ENCODE measurements at regions not wholly inside any gene's neighbourhood (a gene's known extent, or its start where the extent isn't known, plus 50 kb on each side); places are given as distances from the start of the nearest gene placed in this dataset.
"Not testable (repeated sequence)": the region's sequence is repeated elsewhere in the genome, so short reads cannot be mapped to it uniquely, and the experiment has no call there.

DNA sequence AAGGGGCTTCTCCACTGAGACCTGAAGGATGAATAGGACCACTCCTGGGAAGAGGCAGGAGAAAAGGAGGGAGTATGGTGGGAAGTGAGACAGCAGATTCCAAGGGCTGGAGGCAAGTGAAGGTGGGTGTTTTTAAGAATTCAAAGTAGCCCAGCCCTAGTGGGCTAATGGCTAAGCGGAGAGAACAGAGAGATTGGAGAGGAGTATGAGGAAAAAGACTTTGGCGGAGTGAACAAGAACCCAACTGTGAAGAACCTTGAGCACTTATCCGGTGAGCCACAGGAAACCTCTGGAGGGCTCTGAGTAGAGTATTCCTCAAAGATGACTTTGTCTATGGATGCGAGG is 142.6 kb downstream of the COPS8 start:
- H3K36me3 Mint-ChIP-seq = no peaks in the 10 kb centered on the region
- DNase-seq = no peak
- ChIA-PET POLR2A (no interaction called here), CTCF (no interaction called here)
- peaks cover 18% of the 10 kb centered on the region for H3K27me3 Mint-ChIP-seq
- H3K9me3 Mint-ChIP-seq = no peaks in the 10 kb centered on the region
- no peak overlapping the region for H3K4me3 Mint-ChIP-seq
- peaks cover 11% of the 10 kb centered on the region for H3K4me1 Mint-ChIP-seq (ENCODE audit: low read depth)
- no peak overlapping the region for H3K27ac Mint-ChIP-seq
- intact Hi-C loops (cut with micrococcal nuclease) = no loop called here

DNA sequence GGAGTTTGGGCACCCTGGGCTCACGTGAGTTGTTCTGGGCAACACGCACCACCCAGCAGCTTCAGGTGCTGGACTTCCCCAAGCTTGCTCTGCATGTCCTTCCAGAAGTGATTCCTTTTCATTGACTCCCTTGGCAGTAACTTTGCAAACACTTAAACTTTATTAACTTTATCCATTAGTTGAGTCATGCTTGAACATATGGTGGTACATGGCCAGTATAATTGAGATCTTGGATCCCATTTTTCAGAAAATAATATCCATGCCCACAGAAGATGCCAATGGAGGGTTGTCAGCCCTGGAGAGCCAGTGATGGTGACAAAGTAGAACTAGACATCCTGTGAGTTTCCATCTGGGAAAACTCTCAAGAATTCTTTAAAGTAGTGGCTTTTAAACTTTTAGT is 144.2 kb downstream of the COPS8 start:
- CTCF ChIA-PET = no interaction called here

DNA sequence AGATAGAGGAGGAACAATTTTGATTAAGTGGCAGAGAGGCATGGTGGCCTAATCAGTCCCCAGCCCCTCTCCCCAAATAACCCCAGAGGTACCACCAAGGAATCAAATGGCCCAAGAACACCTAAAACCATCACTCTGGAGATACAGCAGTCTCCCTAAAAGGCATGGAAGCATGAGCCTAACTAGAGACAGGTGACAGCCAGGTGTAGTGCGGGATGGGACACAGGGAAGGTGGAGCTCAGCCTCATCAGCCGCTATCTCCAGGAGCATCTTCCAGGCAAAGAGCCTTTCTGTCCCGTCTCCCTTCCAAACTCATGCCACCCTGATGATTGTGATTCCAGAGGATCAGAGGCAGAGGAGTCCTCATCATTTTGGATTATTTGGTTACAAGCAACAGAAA is 144.7 kb downstream of the COPS8 start:
- DNase-seq = no peak
- Mint-ChIP-seq H3K27me3 (peaks cover 17% of the 10 kb centered on the region), H3K4me3 (no peak overlapping the region), H3K4me1 (ENCODE audit: low read depth) (peaks cover 11% of the 10 kb centered on the region), H3K9me3 (no peaks in the 10 kb centered on the region), H3K36me3 (no peaks in the 10 kb centered on the region), H3K27ac (no peak overlapping the region)
- ChIA-PET POLR2A (interaction anchor here (0.6 kb wide), 1 partner anchor 832 kb away, joined by 3 read pairs; no protein-coding TSS in a partner anchor), CTCF (no interaction called here)
- intact Hi-C loops (cut with micrococcal nuclease) = no loop called here

More for the DNA sequence above, 144.2 kb downstream of the COPS8 start:
- no peak for DNase-seq
- H3K4me3 Mint-ChIP-seq = no peak overlapping the region
- peaks cover 11% of the 10 kb centered on the region for H3K4me1 Mint-ChIP-seq (ENCODE audit: low read depth)
- peaks cover 17% of the 10 kb centered on the region for H3K27me3 Mint-ChIP-seq
- no peaks in the 10 kb centered on the region for H3K9me3 Mint-ChIP-seq
- no peaks in the 10 kb centered on the region for H3K36me3 Mint-ChIP-seq
- intact Hi-C loops (cut with micrococcal nuclease) = no loop called here
- no peak overlapping the region for H3K27ac Mint-ChIP-seq
- POLR2A ChIA-PET = no interaction called here

DNA sequence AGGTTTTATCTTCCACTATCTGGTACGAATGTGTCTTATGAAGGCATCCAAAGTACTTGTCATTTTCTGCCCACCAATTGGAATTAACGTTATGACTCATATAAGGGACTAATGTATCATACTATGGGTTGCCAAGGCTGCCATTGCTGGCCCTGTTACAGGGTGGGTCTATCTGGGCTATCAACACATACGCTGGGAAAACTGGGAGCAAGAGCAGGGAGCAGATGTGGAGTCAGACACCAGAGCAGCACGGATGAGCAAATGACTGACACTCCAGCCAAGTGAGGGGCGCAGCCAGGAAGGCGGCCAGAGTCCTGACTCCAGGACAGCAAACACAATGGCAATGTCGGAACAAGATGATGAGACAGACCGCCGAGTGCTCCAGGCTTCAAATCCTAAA is 145.9 kb downstream of the COPS8 start:
- no peaks in the 10 kb centered on the region for H3K36me3 Mint-ChIP-seq
- H3K4me1 Mint-ChIP-seq (ENCODE audit: low read depth) = peaks cover 11% of the 10 kb centered on the region
- no peaks in the 10 kb centered on the region for H3K9me3 Mint-ChIP-seq
- peaks cover 22% of the 10 kb centered on the region for H3K27me3 Mint-ChIP-seq
- no peak for DNase-seq
- no peak overlapping the region for H3K27ac Mint-ChIP-seq
- POLR2A ChIA-PET = no interaction called here
- CTCF ChIA-PET = no interaction called here
- intact Hi-C loops (cut with micrococcal nuclease) = no loop called here
- H3K4me3 Mint-ChIP-seq = no peak overlapping the region

DNA sequence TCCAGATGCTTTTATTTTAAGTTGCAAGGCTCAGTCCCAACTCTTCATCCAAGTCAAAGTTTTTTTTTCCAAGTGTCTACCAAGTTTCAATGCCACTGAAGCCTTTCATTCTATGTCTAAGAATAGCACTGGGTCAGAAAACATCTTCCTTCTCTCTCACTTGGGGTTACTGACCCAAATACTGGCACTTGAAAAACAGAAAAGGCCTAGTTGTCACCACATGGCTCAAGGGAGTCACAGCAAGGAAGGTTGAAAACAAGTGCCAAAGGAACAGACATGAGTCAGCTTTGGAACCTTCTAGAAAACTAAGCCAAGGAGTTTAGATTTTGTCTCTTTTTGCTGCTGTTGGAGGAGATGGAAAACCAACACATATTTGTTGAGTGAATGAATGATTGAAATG is 146.5 kb downstream of the COPS8 start:
- H3K36me3 Mint-ChIP-seq = no peaks in the 10 kb centered on the region
- H3K9me3 Mint-ChIP-seq = no peaks in the 10 kb centered on the region
- no peak overlapping the region for H3K27ac Mint-ChIP-seq
- no peak for DNase-seq
- peaks cover 20% of the 10 kb centered on the region for H3K27me3 Mint-ChIP-seq
- POLR2A ChIA-PET = no interaction called here
- H3K4me3 Mint-ChIP-seq = no peak overlapping the region
- intact Hi-C loops (cut with micrococcal nuclease) = no loop called here
- H3K4me1 Mint-ChIP-seq (ENCODE audit: low read depth) = peaks cover 8% of the 10 kb centered on the region
- CTCF ChIA-PET = no interaction called here

DNA sequence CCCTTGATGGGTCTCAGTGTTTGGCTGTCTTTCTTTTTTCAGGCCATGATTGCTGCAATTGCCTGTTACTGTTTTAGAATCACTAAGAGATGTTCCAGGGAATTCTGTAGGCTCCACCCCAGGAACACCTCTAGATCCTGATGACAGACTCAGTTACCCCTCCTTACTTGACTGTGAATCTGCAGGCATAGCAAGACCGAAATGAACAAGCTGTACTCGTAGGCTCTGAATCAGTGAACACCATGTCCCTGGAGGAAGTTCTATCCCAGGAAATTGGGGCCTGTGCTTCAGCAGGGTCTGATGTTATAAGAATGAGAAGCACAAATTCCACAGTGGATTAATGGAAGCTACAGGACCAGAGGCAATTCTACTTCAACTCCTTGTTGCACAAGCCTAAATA is 148.6 kb downstream of the COPS8 start:
- H3K4me1 Mint-ChIP-seq (ENCODE audit: low read depth) = no peaks in the 10 kb centered on the region
- H3K36me3 Mint-ChIP-seq = no peaks in the 10 kb centered on the region
- DNase-seq = no peak
- no peak overlapping the region for H3K4me3 Mint-ChIP-seq
- no peak overlapping the region for H3K27ac Mint-ChIP-seq
- H3K9me3 Mint-ChIP-seq = no peaks in the 10 kb centered on the region
- POLR2A ChIA-PET = no interaction called here
- peaks cover 12% of the 10 kb centered on the region for H3K27me3 Mint-ChIP-seq
- CTCF ChIA-PET = no interaction called here
- intact Hi-C loops (cut with micrococcal nuclease) = no loop called here

DNA sequence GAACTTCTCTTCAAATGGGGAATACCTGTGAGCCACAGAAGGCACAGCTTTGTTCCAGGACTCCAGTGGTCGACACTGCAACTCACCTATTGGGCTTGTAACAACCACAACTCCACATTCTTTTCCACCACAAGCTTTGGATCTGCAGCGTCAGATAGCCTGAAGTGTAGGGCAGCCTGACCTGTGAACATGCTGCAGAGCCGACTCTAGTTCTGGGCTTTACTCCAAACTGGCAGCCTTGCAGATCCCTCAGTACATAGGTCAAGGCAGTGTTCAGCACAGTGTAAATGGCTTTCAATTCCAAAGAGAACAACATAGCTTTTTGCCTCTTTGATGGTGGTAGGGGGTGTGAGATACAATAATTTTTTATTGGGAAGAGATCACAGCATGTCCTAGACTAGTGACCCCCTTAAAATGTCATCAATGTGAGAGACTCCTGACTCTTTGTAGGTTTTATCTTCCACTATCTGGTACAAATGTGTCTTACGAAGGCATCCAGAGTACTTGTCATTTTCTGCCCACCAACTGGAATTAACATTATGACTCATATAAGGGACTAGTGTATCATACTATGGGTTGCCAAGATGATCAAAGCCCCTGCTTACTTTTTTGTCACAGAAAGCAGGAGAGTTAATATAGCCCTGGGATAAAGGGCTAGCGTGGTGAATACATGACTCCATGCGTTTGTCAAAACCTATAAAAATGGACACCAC is 149.8 kb downstream of the COPS8 start:
- no peak overlapping the region for H3K4me3 Mint-ChIP-seq
- no peak overlapping the region for H3K27ac Mint-ChIP-seq
- intact Hi-C loops (cut with micrococcal nuclease) = no loop called here
- no peaks in the 10 kb centered on the region for H3K36me3 Mint-ChIP-seq
- CTCF ChIA-PET = no interaction called here
- DNase-seq = no peak
- H3K27me3 Mint-ChIP-seq = peaks cover 10% of the 10 kb centered on the region
- H3K4me1 Mint-ChIP-seq (ENCODE audit: low read depth) = no peaks in the 10 kb centered on the region
- peaks cover 5% of the 10 kb centered on the region for H3K9me3 Mint-ChIP-seq
- POLR2A ChIA-PET = no interaction called here

DNA sequence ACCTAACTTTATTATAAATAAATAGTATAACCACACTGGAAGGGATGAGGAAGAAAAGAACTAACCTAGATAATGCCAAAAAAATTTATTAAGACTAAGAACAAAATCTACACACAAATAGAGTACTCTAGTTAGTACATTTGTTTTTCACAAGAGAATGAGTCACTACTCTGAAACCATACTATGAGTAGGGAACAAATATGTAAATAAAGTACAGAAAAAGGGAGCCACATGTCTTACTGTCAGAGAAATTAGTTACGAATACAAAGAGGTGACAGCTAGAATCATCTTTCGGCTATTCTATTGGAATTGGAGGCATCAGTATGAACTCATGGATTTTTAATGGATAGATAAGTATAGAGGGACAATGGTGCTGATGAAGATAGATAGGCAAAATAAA is 150.5 kb downstream of the COPS8 start:
- ChIA-PET POLR2A (no interaction called here), CTCF (no interaction called here)
- no peaks in the 10 kb centered on the region for H3K4me1 Mint-ChIP-seq (ENCODE audit: low read depth)
- intact Hi-C loops (cut with micrococcal nuclease) = no loop called here
- no peak overlapping the region for H3K4me3 Mint-ChIP-seq
- no peak for DNase-seq
- H3K27me3 Mint-ChIP-seq = peaks cover 10% of the 10 kb centered on the region
- H3K9me3 Mint-ChIP-seq = peaks cover 11% of the 10 kb centered on the region
- H3K27ac Mint-ChIP-seq = no peak overlapping the region
- H3K36me3 Mint-ChIP-seq = no peaks in the 10 kb centered on the region

DNA sequence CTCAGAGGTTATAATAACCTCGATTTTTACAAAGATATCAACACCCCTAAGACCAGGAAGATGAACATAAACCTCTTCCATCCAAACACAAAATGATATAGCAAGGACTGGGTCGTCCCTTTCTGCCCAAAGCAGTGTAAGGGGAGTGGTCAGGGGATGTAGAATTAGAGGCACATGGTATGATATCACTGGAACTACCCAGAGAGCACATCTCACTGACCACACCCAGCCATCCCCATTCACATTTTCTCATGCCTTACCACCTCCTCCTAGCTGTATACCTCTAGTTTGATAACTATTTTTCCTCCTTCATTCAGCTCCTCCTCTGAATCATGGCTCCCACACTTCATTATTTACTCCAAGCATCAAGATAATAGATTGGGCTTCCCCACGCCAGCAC is 152.6 kb downstream of the COPS8 start:
- DNase-seq = no peak
- intact Hi-C loops (cut with micrococcal nuclease) = no loop called here
- ChIA-PET CTCF (no interaction called here), POLR2A (no interaction called here)
- Mint-ChIP-seq H3K4me1 (ENCODE audit: low read depth) (no peaks in the 10 kb centered on the region), H3K9me3 (peaks cover 27% of the 10 kb centered on the region), H3K36me3 (no peaks in the 10 kb centered on the region), H3K27ac (no peak overlapping the region), H3K27me3 (peaks cover 6% of the 10 kb centered on the region), H3K4me3 (no peak overlapping the region)

DNA sequence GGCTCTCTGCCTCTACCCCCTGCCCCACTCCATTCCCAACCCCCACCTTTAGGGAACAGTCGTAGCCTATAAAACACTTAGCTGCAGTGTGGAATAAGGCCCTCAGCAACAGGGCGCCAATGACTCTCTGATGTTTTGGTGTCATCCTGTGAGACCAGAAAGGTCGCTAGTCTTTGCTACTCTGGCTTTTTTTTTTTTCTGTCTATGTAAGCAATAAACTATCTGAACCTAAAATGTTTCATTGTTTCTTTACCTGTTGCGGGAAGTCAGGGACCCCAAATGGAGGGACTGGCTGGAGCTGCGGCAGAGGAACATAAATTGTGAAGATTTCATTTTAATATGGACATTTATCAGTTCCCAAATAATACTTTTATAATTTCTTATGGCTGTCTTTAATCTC is 154.6 kb downstream of the COPS8 start:
- H3K9me3 Mint-ChIP-seq = peaks cover 27% of the 10 kb centered on the region
- POLR2A ChIA-PET = no interaction called here
- no peak overlapping the region for H3K4me3 Mint-ChIP-seq
- no peaks in the 10 kb centered on the region for H3K4me1 Mint-ChIP-seq (ENCODE audit: low read depth)
- CTCF ChIA-PET = no interaction called here
- DNase-seq = no peak
- intact Hi-C loops (cut with micrococcal nuclease) = no loop called here
- peaks cover 6% of the 10 kb centered on the region for H3K27me3 Mint-ChIP-seq
- H3K27ac Mint-ChIP-seq = no peak overlapping the region
- H3K36me3 Mint-ChIP-seq = no peaks in the 10 kb centered on the region

DNA sequence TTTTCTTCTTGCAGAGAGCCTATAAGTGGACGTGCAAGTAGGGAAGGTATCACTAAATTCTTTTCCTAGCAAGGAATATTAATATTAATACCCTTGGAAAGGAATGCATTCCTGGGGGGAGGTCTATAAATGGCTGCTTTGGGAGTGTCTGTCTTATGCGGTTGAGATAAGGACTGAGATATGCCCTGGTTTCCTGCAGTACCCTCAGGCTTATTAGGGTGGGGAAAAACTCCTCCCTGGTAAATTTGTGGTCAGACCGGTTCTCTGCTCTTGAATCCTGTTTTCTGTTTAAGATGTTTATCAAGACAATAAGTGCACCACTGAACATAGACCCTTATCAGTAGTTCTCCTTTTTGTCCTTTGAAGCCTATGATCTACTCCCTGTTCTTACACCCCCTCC is 155.2 kb downstream of the COPS8 start:
- H3K4me3 Mint-ChIP-seq; H3K27ac Mint-ChIP-seq; intact Hi-C loops (cut with micrococcal nuclease); CTCF ChIA-PET; H3K36me3 Mint-ChIP-seq; POLR2A ChIA-PET; DNase-seq; H3K4me1 Mint-ChIP-seq (ENCODE audit: low read depth); H3K27me3 Mint-ChIP-seq: not testable (repeated sequence)
- H3K9me3 Mint-ChIP-seq = peaks cover 27% of the 10 kb centered on the region

DNA sequence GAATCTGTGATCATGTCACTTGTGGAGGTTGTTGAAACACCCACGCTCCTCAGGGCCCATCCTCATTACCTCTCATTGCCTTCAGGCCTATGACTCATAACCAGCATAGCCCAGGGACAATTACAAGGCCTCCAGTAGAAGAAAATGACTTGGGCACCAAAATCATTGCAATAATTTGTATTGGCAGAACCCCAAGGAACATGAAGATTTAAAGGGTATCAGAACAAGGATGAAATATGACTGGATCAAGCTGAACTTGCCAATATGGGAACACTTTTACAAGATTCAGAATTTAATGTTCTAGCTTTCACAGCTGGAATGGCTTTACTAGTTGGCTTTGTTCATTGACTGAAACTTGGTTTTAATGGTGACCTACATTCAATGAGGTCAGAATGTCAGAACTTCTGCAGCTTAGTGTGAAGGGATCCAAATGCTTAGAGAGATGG is 156.4 kb downstream of the COPS8 start:
- ChIA-PET POLR2A (no interaction called here), CTCF (no interaction called here)
- intact Hi-C loops (cut with micrococcal nuclease) = no loop called here
- H3K4me1 Mint-ChIP-seq (ENCODE audit: low read depth) = no peaks in the 10 kb centered on the region
- H3K27me3 Mint-ChIP-seq = peaks cover 3% of the 10 kb centered on the region
- H3K4me3 Mint-ChIP-seq = no peak overlapping the region
- no peaks in the 10 kb centered on the region for H3K36me3 Mint-ChIP-seq
- peaks cover 27% of the 10 kb centered on the region for H3K9me3 Mint-ChIP-seq
- no peak for DNase-seq
- no peak overlapping the region for H3K27ac Mint-ChIP-seq

DNA sequence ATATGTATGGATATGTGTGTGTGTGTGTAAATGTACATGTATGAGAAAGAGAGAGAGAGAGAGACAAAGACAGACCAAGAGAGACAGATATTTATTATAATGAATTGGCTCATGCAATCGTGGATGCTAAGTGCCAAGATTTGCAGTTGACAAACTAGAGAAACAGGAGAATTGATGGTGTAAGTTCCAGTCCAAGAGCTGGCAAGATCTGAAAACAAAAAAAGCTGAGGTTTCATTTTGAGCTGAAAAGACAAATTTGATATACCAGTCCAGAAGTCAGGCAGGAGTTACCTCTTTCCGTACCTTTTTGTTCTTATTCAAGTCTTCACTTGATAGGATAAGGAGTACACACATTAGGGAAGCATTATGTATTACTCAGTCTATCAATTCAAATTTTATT is 157.8 kb downstream of the COPS8 start:
- POLR2A ChIA-PET = no interaction called here
- H3K4me1 Mint-ChIP-seq (ENCODE audit: low read depth) = no peaks in the 10 kb centered on the region

More for the DNA sequence above, 157.8 kb downstream of the COPS8 start:
- no peak for DNase-seq
- H3K36me3 Mint-ChIP-seq = no peaks in the 10 kb centered on the region
- peaks cover 27% of the 10 kb centered on the region for H3K9me3 Mint-ChIP-seq
- CTCF ChIA-PET = no interaction called here
- intact Hi-C loops (cut with micrococcal nuclease) = no loop called here
- H3K4me3 Mint-ChIP-seq = no peak overlapping the region
- H3K27me3 Mint-ChIP-seq = peaks cover 3% of the 10 kb centered on the region
- no peak overlapping the region for H3K27ac Mint-ChIP-seq
